Renal cortical epithelial cell (primary cell): ENCODE measurements at regions not wholly inside any gene's neighbourhood (a gene's known extent, or its start where the extent isn't known, plus 50 kb on each side); places are given as distances from the start of the nearest gene placed in this dataset.

Experiments used
- DNase-seq: peaks from one replicate; pipeline ENCODE4 v3.0.0-alpha.2; 2011; ENCODE audit warnings: low read depth

DNA sequence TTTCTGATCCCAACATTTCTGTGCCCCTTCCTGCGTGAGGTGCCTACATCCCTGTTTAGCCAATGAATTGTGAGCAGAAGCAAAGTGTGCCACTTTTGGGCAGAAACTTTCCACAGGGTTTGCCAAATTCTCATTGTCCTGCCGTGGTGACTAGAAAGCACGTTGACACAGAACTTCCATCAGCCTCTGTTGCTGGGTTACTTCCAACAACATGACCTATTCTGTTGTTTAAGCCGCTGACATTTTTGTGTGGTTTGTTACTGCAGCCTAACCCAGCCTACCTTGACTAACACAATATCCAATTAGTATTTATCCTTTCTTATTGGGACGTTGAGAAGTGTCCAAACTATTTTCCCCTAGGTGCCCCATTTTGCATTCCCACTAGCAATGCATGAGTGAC lies 136.8 kb downstream of the URB2 start:
- DNase-seq, result no peak

DNA sequence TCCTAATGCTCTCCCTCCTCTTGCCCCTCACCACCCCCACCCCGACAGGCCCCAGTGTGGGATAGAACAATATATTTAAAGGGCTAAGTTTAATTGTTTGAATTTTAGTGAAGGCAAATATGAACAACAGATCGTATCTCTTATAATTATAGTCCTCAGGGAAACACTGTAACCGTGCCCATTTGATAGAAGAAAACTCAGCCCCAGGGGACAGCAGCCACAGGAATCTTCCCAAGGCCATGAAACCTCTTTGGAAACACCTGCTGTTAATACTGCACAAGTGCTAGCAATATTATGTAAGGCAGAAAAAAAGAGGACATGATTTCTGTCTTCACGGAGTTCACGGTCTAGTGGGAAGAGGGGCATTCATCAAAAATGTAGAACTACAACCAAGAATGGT lies 142.2 kb downstream of the URB2 start:
- no peak for DNase-seq

DNA sequence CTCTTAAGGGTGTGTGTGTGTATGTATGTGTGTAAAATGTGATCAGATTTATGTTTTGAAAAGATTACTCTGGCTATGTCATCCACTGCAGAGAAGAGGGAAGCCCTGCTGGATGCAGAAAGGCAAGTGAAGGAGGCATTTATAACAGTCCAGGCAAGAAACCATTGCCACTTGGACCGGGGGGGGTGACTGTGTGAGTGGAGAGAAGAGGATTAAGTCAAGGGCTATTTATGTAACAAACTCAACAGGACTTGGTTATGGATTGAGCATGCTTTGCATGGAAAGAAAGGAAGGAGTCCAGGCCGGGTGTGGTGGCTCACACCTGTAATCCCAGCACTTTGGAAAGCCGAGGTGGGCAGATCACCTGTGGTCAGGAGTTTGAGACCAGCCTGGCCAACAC lies 143.0 kb downstream of the URB2 start:
- DNase-seq, result no peak

DNA sequence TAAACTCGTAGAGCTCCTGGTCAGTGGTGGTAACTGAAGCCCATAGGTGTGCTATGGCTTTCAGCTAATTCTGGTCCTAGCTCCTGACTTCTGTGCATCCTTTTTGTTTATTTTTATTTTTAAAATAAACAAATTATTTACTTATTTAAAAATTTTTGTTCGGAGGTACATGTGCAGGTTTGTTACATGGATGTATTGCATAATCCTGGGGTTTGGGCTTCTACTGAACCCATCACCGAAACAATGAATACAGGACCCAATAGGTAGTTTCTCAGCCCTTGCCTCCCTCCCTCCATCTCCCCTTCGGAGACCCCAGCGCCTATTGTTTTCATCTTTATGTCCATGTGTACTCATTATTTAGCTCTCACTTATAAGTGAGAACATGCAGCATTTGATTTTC lies 143.8 kb downstream of the URB2 start:
- DNase-seq, result no peak

DNA sequence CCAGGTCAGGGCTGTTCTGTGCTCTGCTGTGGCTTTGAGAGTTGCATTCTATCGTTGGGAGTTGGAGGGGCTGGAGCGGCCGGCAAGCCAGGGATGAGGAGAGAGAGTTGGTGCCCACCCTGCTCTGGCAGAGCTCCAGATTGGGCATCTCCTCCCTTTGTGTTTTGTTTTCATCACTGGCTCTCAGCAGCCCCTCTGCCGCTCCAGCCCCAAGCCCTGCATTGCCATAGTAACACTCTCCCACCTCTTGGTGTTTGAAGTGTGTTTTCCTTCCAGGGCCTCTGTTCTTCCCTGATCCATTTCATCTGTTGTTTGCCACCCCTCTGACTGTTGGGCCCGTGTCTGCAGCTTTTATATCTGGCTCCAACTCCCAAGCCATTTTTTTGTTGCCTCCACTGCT lies 152.7 kb downstream of the URB2 start:
- no peak for DNase-seq

DNA sequence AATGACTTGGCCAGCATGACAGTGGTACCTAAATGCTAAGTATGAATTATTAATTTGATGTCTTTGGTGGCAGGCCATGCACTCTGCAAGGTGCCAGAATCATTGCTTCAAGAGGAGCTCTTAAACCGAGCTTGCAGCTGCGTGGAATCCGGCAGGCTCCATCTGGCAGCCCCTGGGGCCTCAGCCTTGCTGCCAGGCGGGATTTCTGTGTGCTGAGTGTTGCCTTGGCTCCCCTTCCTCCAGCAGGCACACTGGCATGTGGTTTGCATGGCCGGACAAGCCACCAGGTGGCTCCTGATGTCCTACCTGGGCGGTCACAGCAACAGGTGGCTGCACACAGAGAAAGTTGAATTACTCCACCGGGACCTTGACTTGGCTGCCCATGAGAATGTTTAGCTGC lies 155.4 kb downstream of the URB2 start:
- no peak for DNase-seq

DNA sequence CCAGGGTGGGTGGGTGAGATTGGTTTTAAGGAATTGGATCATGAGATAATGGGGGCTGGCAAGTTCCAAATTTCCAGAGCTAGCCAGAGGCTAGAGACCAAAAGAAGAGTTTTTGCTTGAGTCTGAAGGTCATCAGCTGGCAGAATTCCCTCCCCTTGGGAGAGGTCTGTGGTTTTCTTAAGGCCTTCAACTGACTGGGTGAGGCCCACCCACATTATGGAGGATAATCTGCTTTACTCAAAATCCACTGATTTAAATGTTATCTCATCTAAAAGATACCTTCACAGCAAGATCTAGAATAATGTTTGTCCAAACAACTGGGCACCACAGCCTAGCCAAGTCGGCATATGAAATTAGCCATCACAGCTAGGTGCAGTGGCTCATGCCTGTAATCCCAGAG lies 156.4 kb downstream of the URB2 start:
- no peak for DNase-seq

DNA sequence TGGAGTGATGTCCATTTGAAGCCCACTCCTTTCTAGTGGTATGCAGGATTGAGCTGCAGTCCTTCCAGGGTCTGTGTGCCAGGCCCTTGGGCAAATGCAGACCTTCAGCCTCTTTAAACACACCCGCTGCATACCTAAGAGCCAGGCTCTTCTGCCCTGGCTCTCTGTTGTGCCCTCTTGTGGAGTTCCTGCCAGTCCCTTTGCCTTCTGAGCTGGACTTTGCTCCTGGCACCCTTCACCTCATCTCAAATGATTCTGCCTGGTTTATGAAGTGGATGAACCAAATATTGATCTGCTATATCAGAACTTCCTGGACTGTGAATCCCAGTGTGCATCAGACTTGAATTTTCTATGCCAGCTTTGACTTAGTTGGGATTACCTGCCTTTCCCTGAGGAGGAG lies 158.8 kb downstream of the URB2 start:
- no peak for DNase-seq

DNA sequence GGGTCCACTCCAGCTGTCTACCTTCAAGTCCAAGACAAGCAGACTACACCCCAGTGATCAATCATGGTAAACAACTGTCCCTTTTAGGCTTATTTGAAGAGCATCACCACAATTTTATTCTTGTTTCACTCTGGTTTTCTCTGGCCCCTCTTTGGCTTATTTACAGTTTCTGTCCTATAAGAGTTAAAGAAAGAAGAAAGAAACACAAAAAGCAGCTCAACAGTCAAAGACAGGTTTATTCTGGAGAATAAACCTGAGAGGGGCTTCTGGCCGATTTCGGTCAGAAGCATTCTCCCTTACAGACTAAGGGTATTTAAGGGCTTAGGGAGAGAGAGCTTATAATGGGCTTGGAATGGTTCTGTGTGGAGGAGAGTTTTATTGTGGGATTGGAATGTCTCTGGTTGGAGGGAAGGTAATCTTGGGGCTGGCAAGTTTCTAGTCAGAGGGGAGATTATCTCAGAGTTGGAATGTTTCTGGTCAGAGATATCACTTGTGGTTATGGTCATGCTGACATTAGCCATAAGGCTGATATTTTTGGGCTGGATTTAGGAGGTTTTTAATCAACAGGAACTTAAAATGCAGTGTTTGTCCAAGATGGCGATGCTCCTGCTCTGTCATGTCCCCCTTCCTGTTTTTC lies 161.0 kb downstream of the URB2 start:
- no peak for DNase-seq

DNA sequence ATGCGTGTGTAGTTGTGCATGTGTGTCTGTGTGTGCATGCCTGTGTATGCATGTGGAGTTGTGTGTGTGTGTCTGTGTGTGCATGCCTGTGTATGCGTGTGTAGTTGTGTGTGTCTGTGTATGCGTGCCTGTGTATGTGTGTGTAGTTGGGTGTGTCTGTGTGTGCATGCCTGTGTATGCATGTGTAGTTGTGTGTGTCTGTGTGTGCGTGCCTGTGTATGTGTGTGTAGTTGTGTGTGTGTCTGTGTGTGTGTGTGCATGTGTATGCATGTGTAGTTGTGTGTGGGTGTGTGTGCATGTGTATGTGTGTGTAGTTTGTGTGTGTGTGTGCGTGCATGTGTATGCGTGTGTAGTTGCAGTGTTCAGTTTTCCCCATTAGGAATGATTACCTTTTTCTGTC lies 162.0 kb downstream of the URB2 start:
- DNase-seq, result no peak

DNA sequence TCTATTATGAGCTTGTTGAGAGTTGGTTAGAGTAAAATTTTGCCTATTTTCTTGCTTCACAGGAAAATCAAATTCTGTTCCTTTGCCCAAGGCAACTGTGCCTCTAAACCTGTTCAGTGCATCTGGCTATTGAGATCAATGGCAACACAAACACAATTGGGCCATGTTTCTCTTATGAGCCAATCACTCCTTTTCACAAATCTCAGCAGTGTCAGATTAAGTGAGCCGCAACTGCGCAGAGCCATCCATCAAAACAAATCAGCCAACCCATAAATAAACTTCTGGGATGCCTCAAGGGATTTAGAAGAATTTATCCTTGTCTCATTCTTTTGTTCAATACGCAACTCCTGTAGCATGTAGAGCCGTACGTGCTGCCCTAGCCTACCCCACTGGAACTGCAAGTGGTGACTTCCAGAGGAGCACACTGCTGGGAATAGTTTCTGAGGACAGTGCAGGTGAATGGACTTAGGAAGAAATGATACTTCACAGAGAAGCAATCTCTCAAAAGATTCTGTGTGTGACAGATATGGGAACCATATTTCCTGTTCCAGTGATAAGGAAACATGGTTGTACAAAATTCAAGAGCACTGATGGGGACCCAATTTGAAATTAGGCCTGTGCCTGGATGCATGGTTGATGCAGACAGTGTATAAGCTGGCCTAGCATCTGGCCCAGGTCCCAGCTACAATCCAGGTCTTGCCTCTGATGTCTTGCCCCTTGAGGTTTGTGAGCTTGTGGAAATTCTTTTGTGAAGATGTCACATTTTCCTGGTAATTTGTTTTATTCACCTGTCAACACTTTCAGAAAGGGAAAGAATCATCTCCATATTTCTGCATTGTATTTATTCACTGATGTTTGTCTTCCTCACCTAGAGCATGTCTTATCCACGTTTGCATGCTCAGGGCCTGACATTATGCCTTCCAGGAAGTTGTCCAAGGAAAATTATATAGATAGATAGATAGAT lies 166.2 kb downstream of the URB2 start:
- DNase-seq, result no peak

DNA sequence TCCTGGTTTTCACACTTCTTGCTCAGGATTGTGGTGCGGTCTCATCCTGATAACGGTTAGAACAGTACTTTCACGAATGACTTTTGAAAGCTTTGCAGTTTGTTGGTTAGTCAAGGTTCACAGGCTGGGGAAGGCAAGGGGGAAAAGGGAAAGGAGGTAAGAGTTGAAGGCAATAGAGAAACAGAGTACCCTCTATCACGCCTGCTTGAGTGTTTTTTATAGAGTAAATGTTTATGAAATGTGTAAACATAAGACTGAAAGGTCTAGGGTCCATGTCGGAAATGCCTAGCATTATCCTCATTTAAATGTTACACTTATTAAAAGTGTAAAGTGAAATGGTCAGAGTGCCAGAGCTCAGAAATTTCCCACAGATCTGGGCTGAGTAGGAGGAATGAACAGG lies 167.4 kb downstream of the URB2 start:
- no peak for DNase-seq

DNA sequence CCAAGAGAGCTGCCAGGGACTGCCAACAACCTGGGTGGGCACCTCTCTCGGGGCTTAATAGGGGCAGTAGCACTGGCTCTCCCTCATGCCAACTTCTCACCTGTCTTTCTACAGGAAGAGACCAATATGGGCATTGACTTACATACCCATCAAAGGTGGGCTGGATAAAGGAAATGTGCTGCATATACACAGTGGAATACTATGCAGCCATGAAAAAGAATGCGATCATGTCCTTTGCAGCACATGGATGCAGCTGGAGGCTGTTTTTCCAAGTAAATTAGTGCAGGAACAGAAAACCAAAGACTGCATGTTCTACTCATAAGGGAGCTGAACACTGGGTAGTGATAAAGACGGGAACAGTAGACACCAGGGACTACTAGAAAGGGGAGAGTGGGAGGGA lies 172.5 kb downstream of the URB2 start:
- DNase-seq, result no peak

DNA sequence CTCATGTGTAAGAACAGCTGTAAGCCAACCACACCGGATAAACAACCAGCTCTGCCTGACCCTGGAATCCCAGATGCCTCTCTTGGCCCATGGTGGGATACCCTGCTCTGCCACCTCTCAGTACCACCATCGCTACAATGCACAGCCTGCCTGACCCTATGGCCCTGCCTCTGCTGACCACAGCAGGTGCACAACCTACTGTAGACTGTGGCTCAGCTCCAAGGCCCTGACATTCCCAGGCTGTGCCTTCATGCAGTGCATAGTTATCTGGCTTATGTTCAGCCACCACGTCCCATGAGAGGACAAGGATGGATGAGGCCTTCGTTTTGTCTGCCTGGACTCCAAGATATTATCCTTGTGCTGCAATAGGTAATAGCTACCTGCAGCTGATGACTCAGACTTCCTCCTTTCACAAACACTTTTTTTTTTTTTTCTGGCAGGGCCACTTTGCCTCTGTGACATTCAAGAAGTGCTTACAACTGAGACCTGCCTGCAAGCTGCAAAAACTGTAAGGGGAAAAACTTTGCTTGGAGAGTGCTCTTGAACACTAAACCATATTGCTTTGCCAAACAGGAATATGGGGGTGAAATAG lies 177.7 kb downstream of the URB2 start:
- peak; percentile 48 for DNase-seq

DNA sequence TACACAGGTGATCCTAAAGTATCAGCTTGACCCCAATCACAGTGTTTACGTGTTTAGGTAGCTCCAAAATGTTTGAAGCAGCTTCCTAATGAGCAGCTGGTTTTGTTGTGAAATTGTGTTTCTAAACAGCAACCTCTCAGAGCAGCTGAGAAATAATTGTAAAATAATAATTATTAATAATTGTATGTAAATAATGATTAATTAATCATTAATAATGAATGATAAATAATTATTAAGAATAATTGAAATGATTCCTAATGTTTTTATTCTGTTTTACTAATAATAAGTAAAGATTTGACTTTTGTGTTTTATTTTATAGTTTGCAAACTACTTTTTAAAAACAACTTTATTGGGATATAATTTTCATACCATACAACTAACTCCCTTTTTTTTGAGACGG lies 182.2 kb downstream of the URB2 start:
- no peak for DNase-seq

DNA sequence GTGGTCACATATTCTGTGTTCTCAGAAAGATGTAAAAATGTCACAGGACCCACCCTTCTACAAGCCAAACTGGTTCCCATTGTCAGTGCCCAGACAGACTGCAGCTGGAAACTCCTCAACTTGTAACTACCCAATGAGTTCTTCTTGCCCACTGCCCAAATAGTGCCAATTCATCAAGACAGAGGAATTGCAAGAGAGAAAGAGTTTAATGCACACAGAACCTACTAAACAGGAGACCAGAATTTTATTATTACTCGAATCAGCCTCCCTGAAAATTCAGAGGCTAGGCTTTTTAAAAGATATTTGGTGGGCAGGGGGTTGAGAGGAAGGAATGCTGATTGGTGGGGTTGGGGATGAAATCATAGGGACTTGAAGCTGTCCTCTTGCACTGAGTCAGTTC lies 184.1 kb downstream of the URB2 start:
- no peak for DNase-seq

DNA sequence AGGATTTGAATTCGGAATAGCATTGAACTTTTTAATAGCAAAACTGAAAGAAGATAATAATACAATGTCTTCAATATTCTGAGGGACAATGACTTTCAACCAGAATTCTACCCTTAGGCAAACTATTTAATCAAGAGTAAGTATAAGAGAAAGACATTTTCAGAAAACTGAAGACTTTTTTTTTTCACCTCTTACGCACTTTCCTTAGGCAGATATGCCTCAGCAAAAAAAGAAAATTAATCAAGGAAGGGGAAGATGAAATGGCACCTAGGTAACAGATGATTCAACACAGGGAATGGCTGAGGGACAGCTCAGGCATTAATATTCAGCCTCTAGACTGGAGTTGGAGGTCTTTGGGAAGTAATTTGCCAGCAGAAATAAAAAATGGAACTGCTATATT lies 184.9 kb downstream of the URB2 start:
- no peak for DNase-seq

DNA sequence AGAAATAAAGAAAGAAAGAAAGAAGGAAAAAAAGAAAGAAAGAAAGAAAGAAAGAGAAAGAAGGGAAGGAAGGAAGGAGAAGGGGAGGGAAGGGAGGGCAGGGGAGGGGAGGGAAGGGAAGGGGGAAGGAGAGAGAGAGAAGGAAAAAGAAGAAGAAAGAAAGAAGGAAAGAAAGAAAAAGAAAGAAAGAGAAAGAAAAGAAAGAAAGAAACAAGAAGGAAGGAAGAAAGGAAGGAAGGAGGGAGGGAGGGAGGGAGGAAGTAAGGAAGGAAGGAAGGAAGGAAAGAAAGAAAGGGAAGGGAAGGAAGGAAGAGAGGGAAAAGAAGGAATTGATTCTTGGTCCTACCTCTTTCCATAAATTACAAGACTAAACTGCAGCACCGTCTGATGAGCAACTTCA lies 186.1 kb downstream of the URB2 start:
- DNase-seq, result no peak

DNA sequence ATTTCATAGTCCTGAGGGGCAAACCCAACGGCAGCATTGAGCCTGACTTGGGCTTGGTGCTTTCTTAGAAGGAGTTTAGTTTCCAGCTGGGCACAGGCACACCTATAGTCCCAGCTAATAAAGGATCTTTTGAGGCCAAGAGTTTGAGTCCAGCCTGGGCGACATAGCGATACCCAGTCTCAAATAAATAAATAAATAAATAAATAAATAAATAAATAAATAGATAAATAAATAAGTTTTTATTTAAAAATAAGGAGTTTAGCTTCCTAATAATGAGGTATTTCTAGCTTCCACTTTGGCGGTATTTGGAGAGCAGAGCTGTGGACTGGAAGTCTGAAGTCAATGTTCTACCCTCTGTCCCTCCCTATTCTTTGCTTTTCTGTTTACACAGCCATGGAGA lies 186.6 kb downstream of the URB2 start:
- no peak for DNase-seq

DNA sequence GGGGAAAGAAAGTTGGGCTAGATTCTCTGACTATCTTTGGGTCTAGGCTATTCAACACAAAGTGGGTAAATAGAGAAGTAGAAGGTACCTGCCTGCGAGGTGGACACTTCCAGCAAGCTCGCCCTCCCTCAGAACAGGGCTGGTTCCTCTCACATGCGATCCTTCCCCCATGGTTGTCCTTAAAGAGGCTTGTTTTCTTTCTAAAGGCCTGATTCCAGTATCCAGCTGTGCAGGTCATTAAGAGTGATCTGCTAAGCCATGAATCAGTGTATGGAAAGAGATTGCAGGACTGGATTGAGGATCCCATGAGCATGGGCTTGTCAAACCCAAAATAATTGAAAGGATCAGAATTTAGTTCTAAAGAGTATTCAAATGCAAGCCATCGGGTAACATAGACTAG lies 189.0 kb downstream of the URB2 start:
- no peak for DNase-seq

DNA sequence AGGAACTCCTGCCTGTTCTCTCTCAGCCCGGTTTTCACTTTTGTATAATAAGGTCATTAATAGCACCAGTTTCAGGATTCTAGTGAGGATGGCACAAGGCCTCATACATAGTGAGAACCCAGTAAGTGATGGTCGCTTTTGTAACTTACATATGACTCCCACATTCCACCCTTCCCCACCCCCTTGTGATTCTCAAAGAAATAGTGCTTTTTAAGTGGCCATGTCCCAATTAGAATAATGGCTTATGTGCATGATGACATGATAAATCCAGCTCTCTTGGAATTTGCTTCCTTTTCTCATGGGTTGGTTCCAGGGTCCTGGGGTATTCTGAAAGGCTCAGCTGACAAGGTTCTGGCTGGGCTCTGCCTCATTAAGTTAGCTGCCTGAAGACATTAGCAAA lies 189.9 kb downstream of the URB2 start:
- no peak for DNase-seq

DNA sequence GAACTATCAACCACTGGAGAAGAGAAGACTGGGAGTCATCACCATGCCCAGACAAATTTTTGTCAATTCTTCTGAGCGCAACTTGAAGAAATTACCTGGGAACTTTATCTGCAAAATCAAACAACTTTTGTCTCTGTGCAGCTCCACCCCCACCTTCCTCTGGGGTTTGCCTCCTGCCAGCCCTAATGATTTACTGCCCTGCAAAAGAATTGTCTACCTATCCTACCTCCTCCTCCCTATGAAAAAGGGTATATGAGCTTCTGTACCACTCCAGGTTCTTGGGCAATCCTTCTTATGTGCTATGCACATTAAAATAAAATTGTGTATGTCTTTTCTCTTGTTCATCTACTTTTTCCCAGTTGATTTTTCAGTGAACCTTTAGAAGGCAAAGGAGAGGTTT lies 191.9 kb downstream of the URB2 start:
- no peak for DNase-seq

DNA sequence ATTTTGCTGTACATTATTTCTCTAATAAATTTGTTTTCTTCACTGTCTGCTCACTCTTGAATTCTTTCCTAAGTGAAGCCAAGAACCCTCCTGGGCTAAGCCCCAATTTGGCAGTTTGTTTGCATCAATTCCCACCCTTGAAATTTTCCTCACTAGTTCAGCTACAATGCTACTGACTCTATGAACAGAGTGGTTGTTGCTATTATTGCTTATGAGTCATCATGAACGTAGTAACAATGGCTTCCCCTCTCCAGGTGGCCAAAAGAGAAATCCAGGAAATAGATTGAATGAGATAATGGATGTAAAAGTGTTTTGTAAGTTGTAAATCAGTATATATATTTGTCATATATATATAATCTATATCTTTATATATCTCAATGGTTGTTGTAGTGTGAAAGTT lies 193.0 kb downstream of the URB2 start:
- DNase-seq, result peak; percentile 25
